Stomach (tissue), 8 donors: ENCODE measurements at regions not wholly inside any gene's neighbourhood (a gene's known extent, or its start where the extent isn't known, plus 50 kb on each side); places are given as distances from the start of the nearest gene placed in this dataset.

Experiments
- DNase-seq, 2 donors: peaks; one replicate each; pipeline versions ENCODE4 v3.0.0 to v3.0.0-alpha.2; 2013 to 2019
- H3K27ac ChIP-seq, 5 donors: fragments of 200-600 bp in 4 of 5; sonication (generic) in 4 of 5; one replicate each; pipeline ENCODE4 v1.5.1; 2013 to 2019; ENCODE audit warnings: mild to moderate bottlenecking in 1 of 5, moderate library complexity in 1 of 5
- H3K27me3 ChIP-seq, 3 donors: fragments of 200-600 bp; sonication (generic); one replicate each; pipeline ENCODE4 v1.5.1; 2017 to 2019; ENCODE audit warnings: mixed run types in 1 of 3
- H3K36me3 ChIP-seq, 4 donors: fragments of 200-600 bp; sonication (generic); 1 replicate in 3 of 4; 2 replicates in 1 of 4; pipeline ENCODE4 v1.5.1; 2016 to 2019
- H3K4me1 ChIP-seq, 4 donors: fragments of 200-600 bp; sonication (generic); one replicate each; pipeline ENCODE4 v1.5.1; 2016 to 2019
- H3K4me3 ChIP-seq, 4 donors: fragments of 200-600 bp; sonication (generic) in 3 of 4; one replicate each; pipeline ENCODE4 v1.5.1; 2016 to 2019; ENCODE audit warnings: mild to moderate bottlenecking in 1 of 4
- H3K9me3 ChIP-seq, 4 donors: fragments of 200-600 bp; sonication (generic); one replicate each; pipeline ENCODE4 v1.5.1; 2016 to 2019
- EP300 ChIP-seq: sonication (generic); formaldehyde crosslinking; IDR thresholded peaks from one replicate; pipeline ENCODE4 v1.6.1; 2017; ENCODE audit warnings: antibody characterized with exemption
- POLR2A ChIP-seq, 4 donors: fragments of 450-650 bp; IDR thresholded peaks; one replicate each; pipeline ENCODE4 v1.6.1; 2016; ENCODE audit warnings: antibody characterized with exemption in 4 of 4, control low read depth in 2 of 4, mild to moderate bottlenecking in 1 of 4, moderate library complexity in 1 of 4
- POLR2AphosphoS5 ChIP-seq, 3 donors: sonication (generic); formaldehyde crosslinking; IDR thresholded peaks; one replicate each; pipeline ENCODE4 v1.6.1; 2016; ENCODE audit warnings: antibody characterized with exemption in 3 of 3
- whole genome bisulfite sequencing, 5 donors: extraction: QIAGEN DNeasy Blood & Tissue Kit in 3 of 5; methylation state at CpG; one replicate each; pipeline versions ENCODE4 v1.1.5 to v1.1.7; 2013 to 2018; 5-methylcytosine and 5-hydroxymethylcytosine counted together
- intact Hi-C: fragments of 100-400 bp; cut with DNase I; formaldehyde crosslinking; loops from one replicate; pipeline ENCODE4 v1.15.1; 2023; ENCODE audit warnings: low total_unique reads
- TF ChIP-seq, protein P1 (sequence below), 7 experiments: fragments of 450-650 bp in 4 of 7; fragments of 200-600 bp in 3 of 7; sonication (generic) in 3 of 7; IDR thresholded peaks; one replicate each; pipeline ENCODE4 v1.5.1; 2016 to 2019; ENCODE audit warnings: antibody characterized with exemption in 7 of 7, control low read depth in 2 of 7, mild to moderate bottlenecking in 1 of 7
- donor health status: healthy with polysubstance abuse.
- donor health status: Bipolar disorder and iron deficiency.
- donor health status: healthy.

DNA sequence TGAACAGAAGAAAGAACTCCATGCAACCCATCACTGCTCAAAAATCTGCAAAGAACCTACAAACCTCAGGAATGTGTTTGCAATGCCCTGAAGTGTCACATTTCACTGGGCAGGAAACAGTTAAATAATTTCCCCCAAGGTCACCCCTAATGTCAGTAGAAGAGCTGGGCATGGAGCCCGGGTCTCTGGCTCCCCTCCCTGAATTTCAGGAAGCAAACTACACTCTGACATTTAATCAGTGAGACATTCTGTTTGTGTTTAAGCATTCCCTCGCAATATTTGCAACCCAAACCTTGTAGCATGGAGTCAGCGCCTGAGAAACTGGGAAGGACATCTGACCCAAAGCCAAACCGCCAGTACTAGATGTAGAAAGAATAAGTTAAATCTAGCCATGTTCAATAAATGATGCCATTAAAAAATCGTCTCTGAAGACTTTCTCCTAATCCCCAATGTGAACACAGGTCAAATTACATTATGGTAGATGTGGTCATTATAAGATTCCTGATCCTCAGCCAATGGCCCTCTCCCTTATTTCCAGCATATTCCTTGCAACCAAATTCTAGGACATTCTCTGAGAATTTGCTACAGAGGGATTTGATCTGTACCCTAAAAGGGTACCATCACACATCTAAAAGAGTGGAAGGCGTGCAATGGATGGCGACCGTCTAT lies 91.2 kb upstream of the ADTRP start:
- intact Hi-C loops = no loop called here
- H3K27me3 ChIP-seq = no peaks in the 10 kb centered on the region
- peak; percentile 75 to 77 for DNase-seq
- H3K27ac ChIP-seq = peak overlapping the region in 3 of 5 donors; percentile 8 to 49 (median 9)
- no peaks in the 10 kb centered on the region for H3K36me3 ChIP-seq
- H3K9me3 ChIP-seq = no peaks in the 10 kb centered on the region
- TF ChIP-seq POLR2AphosphoS5 (IDR thresholded peaks at IDR 0.05) = peak in 1 of 3 donors; percentile 64
- TF ChIP-seq, protein P1, sequence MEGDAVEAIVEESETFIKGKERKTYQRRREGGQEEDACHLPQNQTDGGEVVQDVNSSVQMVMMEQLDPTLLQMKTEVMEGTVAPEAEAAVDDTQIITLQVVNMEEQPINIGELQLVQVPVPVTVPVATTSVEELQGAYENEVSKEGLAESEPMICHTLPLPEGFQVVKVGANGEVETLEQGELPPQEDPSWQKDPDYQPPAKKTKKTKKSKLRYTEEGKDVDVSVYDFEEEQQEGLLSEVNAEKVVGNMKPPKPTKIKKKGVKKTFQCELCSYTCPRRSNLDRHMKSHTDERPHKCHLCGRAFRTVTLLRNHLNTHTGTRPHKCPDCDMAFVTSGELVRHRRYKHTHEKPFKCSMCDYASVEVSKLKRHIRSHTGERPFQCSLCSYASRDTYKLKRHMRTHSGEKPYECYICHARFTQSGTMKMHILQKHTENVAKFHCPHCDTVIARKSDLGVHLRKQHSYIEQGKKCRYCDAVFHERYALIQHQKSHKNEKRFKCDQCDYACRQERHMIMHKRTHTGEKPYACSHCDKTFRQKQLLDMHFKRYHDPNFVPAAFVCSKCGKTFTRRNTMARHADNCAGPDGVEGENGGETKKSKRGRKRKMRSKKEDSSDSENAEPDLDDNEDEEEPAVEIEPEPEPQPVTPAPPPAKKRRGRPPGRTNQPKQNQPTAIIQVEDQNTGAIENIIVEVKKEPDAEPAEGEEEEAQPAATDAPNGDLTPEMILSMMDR (IDR thresholded peaks at IDR 0.05) = no peak
- no peak overlapping the region for H3K4me3 ChIP-seq
- peaks cover 0 to 19% (median 15%) of the 10 kb centered on the region in 4 donors for H3K4me1 ChIP-seq
- 31 to 45% (median 40%) methylated on average over 8 of the region's 8 CpGs for WGBS, 5 donors

DNA sequence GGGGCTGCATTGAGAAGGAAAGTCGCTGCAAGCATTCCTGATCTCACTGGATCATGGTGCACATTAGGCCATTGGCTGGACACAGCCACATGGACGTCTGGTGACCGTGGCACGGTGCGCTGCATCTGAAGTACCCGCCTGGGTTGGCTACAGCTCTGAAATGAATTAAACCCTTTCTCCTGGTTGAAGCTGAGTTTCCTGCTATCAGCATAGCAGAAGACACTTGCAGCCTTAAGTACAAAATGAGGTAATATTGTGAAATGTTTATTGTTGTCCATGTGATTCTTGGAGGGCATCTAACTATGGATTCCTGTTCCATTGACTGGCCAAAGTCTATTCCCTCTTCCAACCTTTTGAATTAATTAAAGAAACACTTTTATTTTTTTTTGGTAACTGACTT lies 89.8 kb upstream of the ADTRP start:
- Histone ChIP-seq H3K27ac (no peak overlapping the region), H3K36me3 (no peaks in the 10 kb centered on the region), H3K4me1 (peaks cover 0 to 19% (median 15%) of the 10 kb centered on the region in 4 donors), H3K27me3 (no peaks in the 10 kb centered on the region), H3K9me3 (no peaks in the 10 kb centered on the region), H3K4me3 (no peak overlapping the region)
- WGBS, 5 donors = 90 to 98% (median 94%) methylated on average over 6 of the region's 6 CpGs
- intact Hi-C loops = no loop called here
- DNase-seq = no peak
- TF ChIP-seq POLR2A (IDR thresholded peaks at IDR 0.05) (no peak), EP300 (no peak), POLR2AphosphoS5 (IDR thresholded peaks at IDR 0.05) (no peak)
- TF ChIP-seq, protein P1 (IDR thresholded peaks at IDR 0.05) = no peak

DNA sequence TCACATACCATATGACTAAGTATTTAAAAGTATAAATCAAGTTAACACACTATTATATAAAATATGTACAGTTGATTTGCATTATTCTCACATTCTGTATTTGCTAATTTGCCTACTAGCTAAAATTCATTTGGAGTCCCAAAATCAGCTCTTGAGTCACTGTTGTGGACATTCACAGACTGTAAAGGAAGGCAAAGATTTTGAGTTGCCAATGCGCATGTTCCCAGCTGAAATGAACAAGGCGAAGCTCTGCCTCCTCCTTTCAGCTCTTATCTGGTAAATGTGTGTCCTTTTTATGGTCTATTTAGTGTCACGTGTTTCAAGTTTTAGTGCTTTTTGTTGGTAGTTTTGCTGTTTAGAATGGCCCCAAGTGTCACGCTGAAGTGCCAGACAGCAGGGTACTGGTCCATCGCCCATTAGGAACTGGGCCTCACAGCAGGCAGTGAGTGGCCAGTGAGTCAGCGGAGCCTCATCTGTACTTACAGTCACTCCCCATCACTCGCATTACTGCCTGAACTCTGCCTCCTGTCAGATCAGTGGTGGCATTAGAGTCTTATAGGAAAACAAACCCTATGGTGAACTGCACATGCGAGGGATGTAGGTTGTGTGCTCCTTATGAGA lies 87.2 kb upstream of the ADTRP start:
- no peaks in the 10 kb centered on the region for H3K9me3 ChIP-seq
- TF ChIP-seq EP300 (no peak), POLR2AphosphoS5 (IDR thresholded peaks at IDR 0.05) (no peak), POLR2A (IDR thresholded peaks at IDR 0.05) (no peak)
- TF ChIP-seq, protein P1 (IDR thresholded peaks at IDR 0.05) = no peak
- no peaks in the 10 kb centered on the region for H3K36me3 ChIP-seq
- intact Hi-C loops = no loop called here
- no peak overlapping the region for H3K27ac ChIP-seq
- H3K4me1 ChIP-seq = peaks cover 0 to 19% (median 15%) of the 10 kb centered on the region in 4 donors
- WGBS, 5 donors = 90 to 97% (median 97%) methylated on average over 8 of the region's 8 CpGs
- no peak for DNase-seq
- no peak overlapping the region for H3K4me3 ChIP-seq
- H3K27me3 ChIP-seq = no peaks in the 10 kb centered on the region

DNA sequence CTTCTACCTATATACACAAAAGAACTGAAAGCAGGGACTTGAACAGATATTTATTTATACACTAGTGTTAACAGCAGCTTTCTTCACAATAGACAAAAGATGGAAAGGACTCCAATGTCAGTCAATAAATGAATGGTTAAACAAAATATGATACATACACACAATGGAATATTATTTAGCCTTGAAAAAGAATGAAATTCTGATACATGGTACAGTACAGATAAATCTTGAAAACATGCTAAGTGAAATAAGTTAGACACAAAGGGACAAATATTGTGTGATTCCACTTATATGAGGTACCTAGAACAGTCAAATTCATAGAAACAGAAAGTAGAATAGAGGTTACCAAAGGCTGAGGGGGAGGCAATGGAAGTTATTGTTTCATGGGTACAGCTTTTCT lies 79.8 kb upstream of the ADTRP start:
- TF ChIP-seq POLR2A (IDR thresholded peaks at IDR 0.05) (no peak), POLR2AphosphoS5 (IDR thresholded peaks at IDR 0.05) (no peak), EP300 (no peak)
- TF ChIP-seq, protein P1 (IDR thresholded peaks at IDR 0.05) = no peak
- H3K9me3 ChIP-seq = no peaks in the 10 kb centered on the region
- intact Hi-C loops = no loop called here
- DNase-seq = no peak
- no peaks in the 10 kb centered on the region for H3K36me3 ChIP-seq
- peaks cover 11 to 15% (median 14%) of the 10 kb centered on the region in 4 donors for H3K4me1 ChIP-seq
- no peaks in the 10 kb centered on the region for H3K27me3 ChIP-seq
- no peak overlapping the region for H3K4me3 ChIP-seq
- no peak overlapping the region for H3K27ac ChIP-seq
